ENCODE measurements at regions not wholly inside any gene's neighbourhood (a gene's known extent, or its start where the extent isn't known, plus 50 kb on each side); places are given as distances from the start of the nearest gene placed in this dataset.

DNA sequence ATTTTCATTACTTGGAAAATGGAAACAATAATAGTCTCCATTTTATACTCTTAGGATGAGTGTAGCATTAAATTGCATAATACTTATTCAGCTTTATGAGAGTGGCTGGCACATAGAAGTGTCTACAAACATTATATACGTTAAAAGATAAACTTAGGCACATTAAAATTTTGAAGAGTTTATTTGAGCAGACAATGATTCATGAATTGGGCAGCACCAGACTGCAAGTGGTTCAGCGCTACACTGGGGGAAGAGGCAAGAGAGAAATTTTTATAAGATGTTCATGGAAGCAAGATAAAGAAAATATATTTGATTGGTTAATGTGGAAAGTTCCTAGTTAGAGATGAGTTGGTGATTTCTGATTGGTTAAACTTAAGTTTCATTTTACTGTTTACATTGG is 243.7 kb downstream of the RASEF start:
- H3K79me2 ChIP-seq (ENCODE audit: insufficient read depth, low read length) = no peaks in the 10 kb centered on the region
- Mint-ChIP-seq H3K27me3 (ENCODE audit: low read depth in 3 of 3) (peaks cover 0 to 1% (median 0%) of the 10 kb centered on the region in 3 donors), H3K4me1 (peaks cover 5% of the 10 kb centered on the region), H3K4me3 (no peak overlapping the region), H3K27ac (no peak overlapping the region), H3K9me3 (peaks cover 2 to 7% (median 4%) of the 10 kb centered on the region in 7 donors), H3K36me3 (no peaks in the 10 kb centered on the region)
- TF ChIP-seq CTCF (IDR thresholded peaks at IDR 0.05) = no peak
- H3K36me3 ChIP-seq (replicated peaks in 1 of 2; ENCODE audit: control insufficient read depth in 1 of 2, insufficient read depth in 2 of 2, low read length in 2 of 2) = no peaks in the 10 kb centered on the region
- H3K4me2 ChIP-seq (replicated peaks; ENCODE audit: extremely low read depth, low read length, poor library complexity, severe bottlenecking) = no peak overlapping the region
- intact Hi-C loops (cut with micrococcal nuclease) = no loop called here
- no peaks in the 10 kb centered on the region for H3K4me1 ChIP-seq (ENCODE audit: control insufficient read depth in 1 of 2, insufficient read depth in 2 of 2, low read length in 2 of 2)
- no peak overlapping the region for H3K9ac ChIP-seq (ENCODE audit: insufficient read depth, low read length, poor library complexity, severe bottlenecking)
- H3K27ac ChIP-seq (ENCODE audit: low read depth in 1 of 2, low read length in 2 of 2) = no peak overlapping the region
- 100% methylated on average over 1 of the region's 2 CpGs for WGBS (ENCODE audit: insufficient coverage)
- H2AFZ ChIP-seq (ENCODE audit: insufficient read depth, low read depth, low read length, poor library complexity, severe bottlenecking) = no peak overlapping the region
- H3K4me3 ChIP-seq (replicated peaks in 1 of 3; ENCODE audit: low read depth in 2 of 3, low read length in 3 of 3) = no peak overlapping the region
- DNase-seq = no peak
- no peaks in the 10 kb centered on the region for H3K27me3 ChIP-seq (ENCODE audit: control insufficient read depth in 2 of 2, insufficient read depth in 2 of 2, low read length in 2 of 2)
- H3K9me3 ChIP-seq (replicated peaks in 1 of 2; ENCODE audit: control insufficient read depth in 1 of 2, insufficient read depth in 1 of 2, low read length in 2 of 2) = peaks cover 0 to 8% of the 10 kb centered on the region in 2 donors
- H4K20me1 ChIP-seq (ENCODE audit: insufficient read depth, low read length) = no peaks in the 10 kb centered on the region

DNA sequence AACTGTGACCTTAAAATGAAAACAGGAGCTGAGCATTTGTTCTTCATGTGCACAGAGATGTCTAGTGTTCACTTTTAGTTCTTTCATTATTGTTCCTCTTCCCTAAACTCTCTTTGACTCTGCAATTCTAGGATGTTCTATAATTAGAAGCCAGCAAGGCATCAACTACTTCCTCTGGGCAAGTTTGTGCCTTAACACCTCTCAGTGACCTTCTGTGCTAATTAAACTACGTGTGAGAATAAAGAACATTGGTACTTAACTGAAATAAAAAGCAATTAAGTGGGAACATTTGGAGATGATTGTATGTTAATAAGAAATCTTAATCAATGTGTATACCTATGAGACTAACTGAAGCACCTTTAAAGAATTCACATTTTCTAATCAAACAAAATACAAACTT is 242.8 kb downstream of the RASEF start:
- no peaks in the 10 kb centered on the region for H3K79me2 ChIP-seq (ENCODE audit: insufficient read depth, low read length)
- H3K4me1 Mint-ChIP-seq = peaks cover 5% of the 10 kb centered on the region
- no peaks in the 10 kb centered on the region for H3K4me1 ChIP-seq (ENCODE audit: control insufficient read depth in 1 of 2, insufficient read depth in 2 of 2, low read length in 2 of 2)
- H3K36me3 Mint-ChIP-seq = no peaks in the 10 kb centered on the region
- no peak overlapping the region for H3K4me2 ChIP-seq (replicated peaks; ENCODE audit: extremely low read depth, low read length, poor library complexity, severe bottlenecking)
- no peak overlapping the region for H3K4me3 Mint-ChIP-seq
- H3K9ac ChIP-seq (ENCODE audit: insufficient read depth, low read length, poor library complexity, severe bottlenecking) = no peak overlapping the region
- H2AFZ ChIP-seq (ENCODE audit: insufficient read depth, low read depth, low read length, poor library complexity, severe bottlenecking) = no peak overlapping the region
- H3K9me3 ChIP-seq (replicated peaks in 1 of 2; ENCODE audit: control insufficient read depth in 1 of 2, insufficient read depth in 1 of 2, low read length in 2 of 2) = peaks cover 0 to 10% of the 10 kb centered on the region in 2 donors
- TF ChIP-seq CTCF (IDR thresholded peaks at IDR 0.05) = no peak
- no peak overlapping the region for H3K27ac ChIP-seq (ENCODE audit: low read depth in 1 of 2, low read length in 2 of 2)
- no CpG with 5 or more reads among the region's 1 CpG for WGBS (ENCODE audit: insufficient coverage)
- no peak overlapping the region for H3K4me3 ChIP-seq (replicated peaks in 1 of 3; ENCODE audit: low read depth in 2 of 3, low read length in 3 of 3)
- no peaks in the 10 kb centered on the region for H3K36me3 ChIP-seq (replicated peaks in 1 of 2; ENCODE audit: control insufficient read depth in 1 of 2, insufficient read depth in 2 of 2, low read length in 2 of 2)
- intact Hi-C loops (cut with micrococcal nuclease) = no loop called here
- no peaks in the 10 kb centered on the region for H3K27me3 ChIP-seq (ENCODE audit: control insufficient read depth in 2 of 2, insufficient read depth in 2 of 2, low read length in 2 of 2)
- H3K27me3 Mint-ChIP-seq (ENCODE audit: low read depth in 3 of 3) = peaks cover 0 to 1% (median 0%) of the 10 kb centered on the region in 3 donors
- DNase-seq = no peak
- H3K9me3 Mint-ChIP-seq = peaks cover 2 to 7% (median 4%) of the 10 kb centered on the region in 7 donors
- no peak overlapping the region for H3K27ac Mint-ChIP-seq
- no peaks in the 10 kb centered on the region for H4K20me1 ChIP-seq (ENCODE audit: insufficient read depth, low read length)

Measured in CD14-positive monocyte (primary cell).